Nephron (organoid): ENCODE measurements at regions not wholly inside any gene's neighbourhood (a gene's known extent, or its start where the extent isn't known, plus 50 kb on each side); places are given as distances from the start of the nearest gene placed in this dataset.
"Not testable (repeated sequence)": the region's sequence is repeated elsewhere in the genome, so short reads cannot be mapped to it uniquely, and the experiment has no call there.

Source experiments
- H3K27ac Mint-ChIP-seq, 3 experiments: 2 replicates each; pipeline ENCODE4 v1.8.0; 2020; ENCODE audit warnings: mixed read lengths in 3 of 3, mild to moderate bottlenecking in 2 of 3, moderate library complexity in 1 of 3
- H3K27me3 Mint-ChIP-seq: 2 replicates; pipeline ENCODE4 v1.8.0; 2021; ENCODE audit warnings: low read depth, mild to moderate bottlenecking, moderate library complexity, mixed read lengths
- H3K36me3 Mint-ChIP-seq: 2 replicates; pipeline ENCODE4 v1.8.0; 2020; ENCODE audit warnings: low read depth, mixed read lengths
- H3K4me1 Mint-ChIP-seq: 2 replicates; pipeline ENCODE4 v1.8.0; 2020; ENCODE audit warnings: mixed read lengths
- H3K4me3 Mint-ChIP-seq, 3 experiments: 2 replicates each; pipeline ENCODE4 v1.8.0; 2020; ENCODE audit warnings: mild to moderate bottlenecking in 3 of 3, mixed read lengths in 3 of 3, moderate library complexity in 2 of 3
- H3K9me3 Mint-ChIP-seq: 2 replicates; pipeline ENCODE4 v1.8.0; 2020; ENCODE audit warnings: mixed read lengths
- CTCF ChIP-seq, 3 experiments: fragments of 200-600 bp; sonication (generic); IDR thresholded peaks; one replicate each; pipeline ENCODE4 v1.5.0; 2021; ENCODE audit warnings: antibody characterized with exemption in 3 of 3; ENCODE audit not compliant: unreplicated experiment in 3 of 3

GRCh38 chrX:27136325-27136724 is 326.8 kb downstream of the PPP4R3C start:
- Mint-ChIP-seq H3K4me3 (no peak overlapping the region), H3K9me3 (peaks cover 6% of the 10 kb centered on the region), H3K27me3 (no peaks in the 10 kb centered on the region), H3K36me3 (no peaks in the 10 kb centered on the region), H3K4me1 (peaks cover 12% of the 10 kb centered on the region), H3K27ac (no peak overlapping the region)
- no peak for TF ChIP-seq CTCF (IDR thresholded peaks at IDR 0.05; ENCODE audit: unreplicated experiment in 3 of 3)

- H3K4me3 Mint-ChIP-seq = no peak overlapping the region
- peaks cover 15% of the 10 kb centered on the region for H3K9me3 Mint-ChIP-seq
- H3K27ac Mint-ChIP-seq = peak overlapping the region; percentile 71 to 84 (median 79)
- no peaks in the 10 kb centered on the region for H3K36me3 Mint-ChIP-seq
- peaks cover 12% of the 10 kb centered on the region for H3K4me1 Mint-ChIP-seq
- H3K27me3 Mint-ChIP-seq = no peaks in the 10 kb centered on the region
- no peak for TF ChIP-seq CTCF (IDR thresholded peaks at IDR 0.05; ENCODE audit: unreplicated experiment in 3 of 3)
Observed at GRCh38 chrX:27132862-27133261, 330.3 kb downstream of the PPP4R3C start.

GRCh38 chrX:27087176-27087575 is 376.0 kb downstream of the PPP4R3C start:
- not testable (repeated sequence) for H3K4me1 Mint-ChIP-seq, H3K27me3 Mint-ChIP-seq, H3K4me3 Mint-ChIP-seq, H3K9me3 Mint-ChIP-seq, H3K36me3 Mint-ChIP-seq
- H3K27ac Mint-ChIP-seq = peak overlapping the region in 1 of 3 experiments; percentile 18

- no peak overlapping the region for H3K4me3 Mint-ChIP-seq
- TF ChIP-seq CTCF (IDR thresholded peaks at IDR 0.05; ENCODE audit: unreplicated experiment in 3 of 3) = no peak
- no peaks in the 10 kb centered on the region for H3K4me1 Mint-ChIP-seq
- H3K27me3 Mint-ChIP-seq = no peaks in the 10 kb centered on the region
- no peaks in the 10 kb centered on the region for H3K36me3 Mint-ChIP-seq
- H3K9me3 Mint-ChIP-seq = no peaks in the 10 kb centered on the region
- H3K27ac Mint-ChIP-seq = peak overlapping the region in 1 of 3 experiments; percentile 73
Observed at GRCh38 chrX:27086237-27086636, 376.9 kb downstream of the PPP4R3C start.

- Mint-ChIP-seq H3K4me1 (no peaks in the 10 kb centered on the region), H3K27ac (peak overlapping the region in 1 of 3 experiments; percentile 33), H3K36me3 (no peaks in the 10 kb centered on the region), H3K9me3 (no peaks in the 10 kb centered on the region), H3K27me3 (no peaks in the 10 kb centered on the region), H3K4me3 (no peak overlapping the region)
- no peak for TF ChIP-seq CTCF (IDR thresholded peaks at IDR 0.05; ENCODE audit: unreplicated experiment in 3 of 3)
Observed at GRCh38 chrX:27085346-27085745, 377.8 kb downstream of the PPP4R3C start.

GRCh38 chrX:27078371-27078770 is 384.8 kb downstream of the PPP4R3C start:
- peaks cover 3% of the 10 kb centered on the region for H3K27me3 Mint-ChIP-seq
- TF ChIP-seq CTCF (IDR thresholded peaks at IDR 0.05; ENCODE audit: unreplicated experiment in 3 of 3) = no peak
- no peaks in the 10 kb centered on the region for H3K4me1 Mint-ChIP-seq
- H3K36me3 Mint-ChIP-seq = no peaks in the 10 kb centered on the region
- no peak overlapping the region for H3K4me3 Mint-ChIP-seq
- peaks cover 17% of the 10 kb centered on the region for H3K9me3 Mint-ChIP-seq
- no peak overlapping the region for H3K27ac Mint-ChIP-seq
